Ishikawa (cell line): ENCODE measurements at regions not wholly inside any gene's neighbourhood (a gene's known extent, or its start where the extent isn't known, plus 50 kb on each side); places are given as distances from the start of the nearest gene placed in this dataset.

Experiments
- EP300 ChIP-seq: IDR thresholded peaks from 2 replicates; pipeline ENCODE4 v1.6.1; 2012; ENCODE audit warnings: borderline replicate concordance
- RAD21 ChIP-seq: IDR thresholded peaks from 2 replicates; pipeline ENCODE4 v1.6.1; 2012; ENCODE audit warnings: low read depth
- ZBTB7A ChIP-seq: IDR thresholded peaks from 2 replicates; pipeline ENCODE4 v1.6.1; 2012; ENCODE audit warnings: low read depth

DNA sequence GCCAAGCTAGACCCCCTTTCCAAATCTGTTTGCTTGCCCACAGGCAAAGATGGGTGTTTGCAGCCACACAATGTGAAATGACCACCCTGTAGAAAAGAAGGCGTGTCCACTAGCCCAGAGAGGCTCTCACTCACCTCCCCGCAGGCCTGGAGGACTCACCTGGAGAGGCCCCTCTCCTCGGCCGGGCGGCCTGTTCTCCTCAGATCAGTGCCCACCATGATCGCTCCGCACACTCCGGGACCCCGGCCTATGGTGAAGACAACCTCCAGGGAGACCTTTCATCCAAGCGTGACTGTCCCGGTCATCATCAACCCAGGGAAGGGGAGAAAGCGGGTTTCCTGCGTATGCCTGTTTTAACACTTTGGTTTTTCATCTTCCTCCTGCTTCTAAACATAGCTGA lies 328.7 kb upstream of the SALL3 start:
- no peak for TF ChIP-seq EP300
- no peak for TF ChIP-seq ZBTB7A
- TF ChIP-seq RAD21, result no peak
